CD4-positive, alpha-beta T cell (primary cell): ENCODE measurements at regions not wholly inside any gene's neighbourhood (a gene's known extent, or its start where the extent isn't known, plus 50 kb on each side); places are given as distances from the start of the nearest gene placed in this dataset.
"Not testable (repeated sequence)": the region's sequence is repeated elsewhere in the genome, so short reads cannot be mapped to it uniquely, and the experiment has no call there.

Experiments used
- ATAC-seq: fragments of 200-7000 bp; cut with Tn5 transposase; one replicate; pipeline ENCODE4 v1.10.0; 2022; ENCODE audit warnings: mild to moderate bottlenecking; ENCODE audit not compliant: poor library complexity
- CTCF ChIA-PET: fragments of 350-600 bp; sonication (Branson Sonifier 250); formaldehyde crosslinking; loops from one replicate; lab custom pipeline; 2021; ENCODE audit warnings: antibody characterized with exemption, inconsistent platforms; lab: Charles Lee
- POLR2A ChIA-PET: fragments of 350-600 bp; sonication (Branson Sonifier 250); formaldehyde crosslinking; loops from one replicate; lab custom pipeline; 2021; ENCODE audit warnings: antibody characterized with exemption, inconsistent platforms; lab: Charles Lee
- DNase-seq, 14 experiments: peaks; one replicate each; pipeline ENCODE4 v3.0.0-alpha.2; 2013 to 2020; ENCODE audit warnings: mixed read lengths in 2 of 14
- H3K27ac ChIP-seq, 2 donors: one replicate each; pipeline versions ENCODE4 v1.5.1 to v1.7.0; 2013; ENCODE audit warnings: low read length in 2 of 2, low read depth in 1 of 2, mild to moderate bottlenecking in 1 of 2
- H3K27me3 ChIP-seq, 2 experiments: 1 replicate in 1 of 2; 2 replicates in 1 of 2; pipeline versions ENCODE4 v1.6.1 to v1.7.0; 2013; ENCODE audit warnings: low read length in 2 of 2, control low read depth in 1 of 2, mild to moderate bottlenecking in 1 of 2, moderate library complexity in 1 of 2; ENCODE audit not compliant: insufficient read depth in 2 of 2, control insufficient read depth in 1 of 2
- H3K36me3 ChIP-seq: one replicate; pipeline ENCODE4 v1.6.1; 2013; ENCODE audit warnings: low read length, control low read depth; ENCODE audit not compliant: insufficient read depth
- H3K4me1 ChIP-seq: one replicate; pipeline ENCODE4 v1.6.1; 2013; ENCODE audit warnings: low read length, control low read depth; ENCODE audit not compliant: insufficient read depth
- H3K4me3 ChIP-seq: one replicate; pipeline ENCODE4 v1.5.1; 2013; ENCODE audit warnings: mild to moderate bottlenecking, low read length, moderate library complexity
- H3K9me3 ChIP-seq, 2 experiments: 1 replicate in 1 of 2; 2 replicates in 1 of 2; pipeline versions ENCODE4 v1.6.1 to v1.7.0; 2013; ENCODE audit warnings: low read length in 2 of 2, mild to moderate bottlenecking in 2 of 2, control low read depth in 1 of 2, moderate library complexity in 1 of 2; ENCODE audit not compliant: control insufficient read depth in 1 of 2, insufficient read depth in 1 of 2
- H3K27ac Mint-ChIP-seq: one replicate; pipeline ENCODE4 v1.8.0; 2020; ENCODE audit warnings: mixed read lengths
- H3K27me3 Mint-ChIP-seq: one replicate; pipeline ENCODE4 v1.8.0; 2021; ENCODE audit warnings: mixed read lengths
- H3K36me3 Mint-ChIP-seq: one replicate; pipeline ENCODE4 v1.8.0; 2021; ENCODE audit warnings: low read depth, mixed read lengths
- H3K4me1 Mint-ChIP-seq: one replicate; pipeline ENCODE4 v1.8.0; 2021; ENCODE audit warnings: low read depth, mixed read lengths
- H3K4me3 Mint-ChIP-seq: one replicate; pipeline ENCODE4 v1.8.0; 2020; ENCODE audit warnings: mild to moderate bottlenecking, mixed read lengths
- H3K9me3 Mint-ChIP-seq: one replicate; pipeline ENCODE4 v1.8.0; 2020; ENCODE audit warnings: mixed read lengths
- CTCF ChIP-seq: fragments of 200-600 bp; IDR thresholded peaks from one replicate; pipeline ENCODE4 v1.8.0; 2022; ENCODE audit warnings: antibody characterized with exemption, mild to moderate bottlenecking
- intact Hi-C, 2 experiments: fragments of 100-400 bp; cut with DNase I in 1 of 2; cut with micrococcal nuclease in 1 of 2; formaldehyde crosslinking; loops; one replicate each; pipeline versions ENCODE4 v1.15.1 to v1.9.0; 2023 to 2025; cut with DNase I, micrococcal nuclease

- Histone ChIP-seq H3K4me3 (no peak overlapping the region), H3K9me3 (no peaks in the 10 kb centered on the region), H3K27me3 (peaks cover 5 to 13% of the 10 kb centered on the region in 2 experiments), H3K27ac (no peak overlapping the region), H3K36me3 (no peaks in the 10 kb centered on the region), H3K4me1 (no peaks in the 10 kb centered on the region)
- Mint-ChIP-seq H3K4me3 (no peak overlapping the region), H3K4me1 (no peaks in the 10 kb centered on the region), H3K9me3 (no peaks in the 10 kb centered on the region), H3K27ac (no peak overlapping the region), H3K27me3 (peaks cover 30% of the 10 kb centered on the region), H3K36me3 (no peaks in the 10 kb centered on the region)
- intact Hi-C loops: no loop called here
- no peak for TF ChIP-seq CTCF
- POLR2A ChIA-PET: no interaction called here
- DNase-seq (no peak), ATAC-seq (no peak)
- CTCF ChIA-PET: interaction anchor here (0.5 kb wide), 1 partner anchor 312 kb away, joined by 3 read pairs; no protein-coding TSS in a partner anchor
Measured at GRCh38 chr7:149635561-149636329, 137.6 kb downstream of the ZNF467 start.

- no peak overlapping the region for H3K27ac ChIP-seq
- Mint-ChIP-seq H3K9me3 (no peaks in the 10 kb centered on the region), H3K4me1 (no peaks in the 10 kb centered on the region), H3K27ac (no peak overlapping the region), H3K27me3 (peaks cover 30% of the 10 kb centered on the region), H3K36me3 (no peaks in the 10 kb centered on the region), H3K4me3 (no peak overlapping the region)
- ChIA-PET CTCF (interaction anchor here (0.9 kb wide), 1 partner anchor 9 kb away, joined by 4 read pairs; no protein-coding TSS in a partner anchor), POLR2A (no interaction called here)
- no peak overlapping the region for H3K4me3 ChIP-seq
- peaks cover 5 to 11% of the 10 kb centered on the region in 2 experiments for H3K27me3 ChIP-seq
- H3K36me3 ChIP-seq: no peaks in the 10 kb centered on the region
- no peaks in the 10 kb centered on the region for H3K4me1 ChIP-seq
- no peaks in the 10 kb centered on the region for H3K9me3 ChIP-seq
- no peak for ATAC-seq
- intact Hi-C loops: no loop called here
- DNase-seq: no peak
- no peak for TF ChIP-seq CTCF
Measured at GRCh38 chr7:149633976-149634945, 136.7 kb upstream of the ZNF746 start.

GRCh38 chr7:149628361-149629149, 130.9 kb upstream of the ZNF746 start:
- DNase-seq, H3K27ac Mint-ChIP-seq, ATAC-seq, H3K4me3 Mint-ChIP-seq, H3K4me3 ChIP-seq, H3K27ac ChIP-seq, H3K36me3 ChIP-seq, H3K9me3 Mint-ChIP-seq, CTCF ChIA-PET, H3K27me3 Mint-ChIP-seq, POLR2A ChIA-PET, H3K27me3 ChIP-seq, H3K9me3 ChIP-seq, H3K36me3 Mint-ChIP-seq: not testable (repeated sequence)
- H3K4me1 Mint-ChIP-seq: peaks cover 12% of the 10 kb centered on the region
- H3K4me1 ChIP-seq: peaks cover 13% of the 10 kb centered on the region
- intact Hi-C loops: loop anchor here (5.0 to 10.0 kb wide), 3 partner anchors 124 to 481 kb away; partner anchors contain the start of genes ZNF398 (in 1 of the 2) and ZNF467 (in 1 of the 2)
